ENCODE measurements at regions not wholly inside any gene's neighbourhood (a gene's known extent, or its start where the extent isn't known, plus 50 kb on each side); places are given as distances from the start of the nearest gene placed in this dataset.

DNA sequence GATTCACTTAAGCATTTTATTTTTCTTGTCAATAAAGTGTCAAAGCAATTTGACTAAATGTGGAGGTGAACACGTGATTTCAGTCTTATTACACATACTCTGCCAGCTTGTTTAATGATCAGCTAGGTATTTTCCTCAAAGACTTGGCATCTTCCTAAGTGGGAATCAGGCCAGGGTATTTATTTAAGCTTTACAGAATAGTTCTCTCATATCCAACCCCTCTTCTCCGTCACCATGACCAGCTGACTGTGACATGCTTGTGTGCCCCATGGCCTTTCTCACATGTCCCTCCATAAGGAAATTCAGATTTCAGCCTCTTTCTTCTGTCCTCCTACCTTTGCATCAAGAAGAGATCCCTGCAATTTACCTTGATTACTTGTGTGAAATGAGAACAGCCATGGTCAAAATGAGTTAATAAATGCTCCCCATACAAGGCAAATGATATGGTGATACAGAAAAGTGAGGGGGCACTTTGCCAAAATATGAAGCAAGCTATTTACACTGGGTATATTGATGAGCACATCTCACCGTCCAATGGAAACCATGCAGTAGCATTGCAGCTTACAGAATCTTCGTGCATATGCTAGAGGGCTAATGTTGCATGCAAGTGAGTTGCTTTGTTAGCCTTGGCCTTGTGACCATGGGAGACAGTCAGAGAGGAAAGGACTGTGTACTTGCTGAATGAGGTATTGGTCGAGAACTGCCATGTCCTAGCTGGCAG is 202.2 kb downstream of the RNF152 start:
- no peaks in the 10 kb centered on the region for H3K9me3 ChIP-seq
- WGBS, 2 donors: 34 to 35% methylated on average over 5 of the region's 5 CpGs
- H3K4me1 ChIP-seq: peaks cover 7 to 14% (median 8%) of the 10 kb centered on the region in 3 donors
- ATAC-seq: peak; percentile 86 to 93 (median 92)
- no peak overlapping the region for H3K4me3 ChIP-seq
- FAIRE-seq: no peak
- peak overlapping the region in 3 of 4 donors; percentile 17 to 50 (median 45) for H3K27ac ChIP-seq
- TF ChIP-seq CTCF (IDR thresholded peaks at IDR 0.05): no peak
- no peaks in the 10 kb centered on the region for H3K36me3 ChIP-seq
- intact Hi-C loops (cut with DNase I): no loop called here
- H3K27me3 ChIP-seq: no peaks in the 10 kb centered on the region
- DNase-seq: peak in 4 of 6 donors; percentile 18 to 48 (median 37)

DNA sequence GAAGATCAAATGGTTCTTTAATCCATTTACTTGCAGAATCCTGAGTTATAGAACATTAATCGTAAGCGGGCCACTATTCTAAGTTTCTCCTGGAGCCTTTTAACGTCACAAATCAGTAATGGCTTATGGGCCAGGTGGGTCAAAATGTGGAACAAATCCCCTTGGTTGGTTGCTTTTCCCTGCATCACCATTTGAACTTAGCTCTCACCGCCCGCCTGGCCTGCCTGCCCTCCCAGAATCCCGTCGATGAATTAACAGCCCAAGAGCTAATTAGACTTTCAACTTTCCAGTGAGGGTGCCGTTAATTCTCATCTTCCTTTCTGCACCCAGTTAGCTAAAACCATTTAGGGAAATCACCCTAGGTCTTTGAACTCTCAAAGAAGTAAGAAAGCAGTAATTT is 205.5 kb downstream of the RNF152 start:
- Histone ChIP-seq H3K4me1 (peaks cover 7 to 14% (median 8%) of the 10 kb centered on the region in 3 donors), H3K27me3 (no peaks in the 10 kb centered on the region), H3K36me3 (no peaks in the 10 kb centered on the region), H3K9me3 (no peaks in the 10 kb centered on the region), H3K4me3 (no peak overlapping the region), H3K27ac (no peak overlapping the region)
- WGBS, 2 donors: 91 to 94% methylated on average over 8 of the region's 8 CpGs
- no peak for FAIRE-seq
- intact Hi-C loops (cut with DNase I): no loop called here
- DNase-seq: no peak
- no peak for ATAC-seq
- TF ChIP-seq CTCF (IDR thresholded peaks at IDR 0.05): no peak

GRCh38 chr18:61683856-61684255 is 209.0 kb downstream of the RNF152 start:
- intact Hi-C loops (cut with DNase I): no loop called here
- TF ChIP-seq CTCF (IDR thresholded peaks at IDR 0.05): no peak
- Histone ChIP-seq H3K4me3 (no peak overlapping the region), H3K27me3 (no peaks in the 10 kb centered on the region), H3K9me3 (no peaks in the 10 kb centered on the region), H3K36me3 (no peaks in the 10 kb centered on the region), H3K4me1 (no peaks in the 10 kb centered on the region), H3K27ac (no peak overlapping the region)
- FAIRE-seq (no peak), ATAC-seq (no peak), DNase-seq (no peak)
- 90 to 93% methylated on average over 2 of the region's 2 CpGs for WGBS, 2 donors

GRCh38 chr18:61681065-61681464 is 211.7 kb downstream of the RNF152 start:
- ATAC-seq (no peak), DNase-seq (no peak), FAIRE-seq (no peak)
- H3K27ac ChIP-seq: no peak overlapping the region
- intact Hi-C loops (cut with DNase I): no loop called here
- no peaks in the 10 kb centered on the region for H3K27me3 ChIP-seq
- TF ChIP-seq CTCF (IDR thresholded peaks at IDR 0.05): no peak
- H3K4me3 ChIP-seq: no peak overlapping the region
- WGBS, 2 donors: 66 to 70% methylated on average over 2 of the region's 2 CpGs
- H3K36me3 ChIP-seq: no peaks in the 10 kb centered on the region
- H3K4me1 ChIP-seq: no peaks in the 10 kb centered on the region
- H3K9me3 ChIP-seq: no peaks in the 10 kb centered on the region

DNA sequence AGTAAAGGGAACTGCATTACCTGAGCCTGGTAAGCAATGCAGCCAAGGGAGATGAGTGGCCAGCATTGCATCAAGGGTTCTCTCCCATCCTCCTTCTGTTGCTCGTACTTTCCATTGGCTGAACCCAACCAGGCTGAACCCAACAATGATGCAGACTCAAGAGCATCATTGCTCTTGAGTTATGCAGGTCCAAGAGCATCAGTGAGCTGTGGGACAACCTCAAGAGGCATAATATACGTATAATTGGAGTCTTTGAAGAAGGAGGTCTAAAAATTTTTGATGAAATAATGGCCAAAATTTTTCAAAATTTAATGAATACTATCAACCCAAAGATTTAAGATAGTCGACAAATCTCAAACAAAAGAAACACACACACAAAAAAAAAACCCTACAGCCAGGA is 213.0 kb downstream of the RNF152 start:
- H3K27ac ChIP-seq: no peak overlapping the region
- FAIRE-seq (no peak), DNase-seq (no peak), ATAC-seq (no peak)
- H3K27me3 ChIP-seq: no peaks in the 10 kb centered on the region
- H3K9me3 ChIP-seq: no peaks in the 10 kb centered on the region
- WGBS, 2 donors: 78 to 89% methylated on average over 3 of the region's 3 CpGs
- intact Hi-C loops (cut with DNase I): no loop called here
- no peaks in the 10 kb centered on the region for H3K36me3 ChIP-seq
- H3K4me1 ChIP-seq: no peaks in the 10 kb centered on the region
- no peak for TF ChIP-seq CTCF (IDR thresholded peaks at IDR 0.05)
- no peak overlapping the region for H3K4me3 ChIP-seq
